ENCODE measurements at regions not wholly inside any gene's neighbourhood (a gene's known extent, or its start where the extent isn't known, plus 50 kb on each side); places are given as distances from the start of the nearest gene placed in this dataset.

DNA sequence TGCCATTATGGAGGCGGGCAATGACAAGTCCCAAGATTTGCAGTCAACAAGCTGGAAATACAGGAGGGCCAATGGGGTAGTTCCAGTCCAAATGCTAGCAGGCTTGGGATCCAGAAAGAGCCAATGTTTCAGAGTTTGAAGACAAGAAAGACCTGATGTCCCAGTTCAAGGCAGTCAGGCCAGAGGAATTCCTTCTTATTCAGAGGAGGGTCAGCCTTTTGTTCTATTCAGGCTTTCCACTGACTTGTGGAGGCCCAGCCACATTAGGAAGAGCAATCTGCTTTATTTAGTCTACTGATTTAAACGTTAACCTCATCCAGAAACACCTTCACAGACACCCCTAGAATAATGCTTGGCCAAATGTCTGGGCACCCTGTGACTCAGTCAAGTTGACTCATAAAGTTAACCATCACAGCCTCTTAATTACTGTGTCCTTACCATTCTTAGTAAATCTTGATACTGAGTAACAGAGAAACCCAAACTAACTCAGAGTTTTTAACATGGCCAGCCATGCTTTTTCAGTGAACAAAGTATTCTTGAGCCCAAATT, 50.9 kb upstream of the NPHP3 start:
- H3K27ac ChIP-seq, result no peak overlapping the region
- DNase-seq (ENCODE audit: low read depth, low spot score), result no peak

DNA sequence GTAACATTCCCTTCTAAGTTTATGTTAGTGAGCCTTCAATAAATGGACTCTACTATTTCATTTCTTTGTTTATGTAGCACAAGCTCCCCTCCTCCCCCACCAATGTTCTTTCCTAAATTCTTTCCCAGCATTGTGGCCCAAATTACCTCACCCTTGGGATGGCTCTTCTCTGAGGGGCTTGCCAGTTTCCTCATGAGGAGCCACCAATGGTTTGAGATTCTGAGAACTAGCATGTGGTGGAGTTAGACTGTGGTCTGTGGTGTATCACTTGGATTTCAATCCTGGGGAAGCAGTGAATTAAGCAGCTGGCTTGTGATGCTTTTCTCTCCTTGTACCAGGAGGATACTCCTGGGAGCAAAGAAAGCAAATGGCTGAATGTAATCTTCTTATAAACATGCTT, 50.0 kb upstream of the NPHP3 start:
- no peak overlapping the region for H3K27ac ChIP-seq
- no peak for DNase-seq (ENCODE audit: low read depth, low spot score)
